Endodermal cell (in vitro differentiated cells): ENCODE measurements at regions not wholly inside any gene's neighbourhood (a gene's known extent, or its start where the extent isn't known, plus 50 kb on each side); places are given as distances from the start of the nearest gene placed in this dataset.

Experiments used
- DNase-seq: peaks from one replicate; pipeline ENCODE4 v3.0.0-alpha.2; 2017
- H3K27ac ChIP-seq: 2 replicates; pipeline ENCODE4 v1.5.1; 2013; ENCODE audit warnings: mild to moderate bottlenecking, low read depth, low read length, moderate library complexity
- H3K27me3 ChIP-seq: 2 replicates; pipeline ENCODE4 v1.6.1; 2013; ENCODE audit warnings: mild to moderate bottlenecking, low read length, moderate library complexity; ENCODE audit not compliant: insufficient read depth, control insufficient read depth, poor library complexity, severe bottlenecking
- H3K36me3 ChIP-seq: 2 replicates; pipeline ENCODE4 v1.7.0; 2013; ENCODE audit warnings: mild to moderate bottlenecking, low read length, moderate library complexity; ENCODE audit not compliant: control insufficient read depth, insufficient read depth
- H3K4me1 ChIP-seq: one replicate; pipeline ENCODE4 v1.7.0; 2013; ENCODE audit warnings: low read length; ENCODE audit not compliant: control insufficient read depth, insufficient read depth
- H3K4me3 ChIP-seq: 2 replicates; pipeline ENCODE4 v1.5.1; 2013; ENCODE audit warnings: mild to moderate bottlenecking, low read length, moderate library complexity
- H3K9ac ChIP-seq: 2 replicates; pipeline ENCODE4 v1.6.1; 2013; ENCODE audit warnings: mild to moderate bottlenecking, low read length, moderate library complexity; ENCODE audit not compliant: poor library complexity, severe bottlenecking; ENCODE audit errors: extremely low read depth
- H3K9me3 ChIP-seq: 2 replicates; pipeline ENCODE4 v1.6.1; 2013; ENCODE audit warnings: mild to moderate bottlenecking, low read length, moderate library complexity; ENCODE audit not compliant: control insufficient read depth
- H3K27ac Mint-ChIP-seq: 2 replicates; pipeline ENCODE4 v1.8.0; 2020; ENCODE audit warnings: mixed read lengths
- H3K27me3 Mint-ChIP-seq: 2 replicates; pipeline ENCODE4 v1.8.0; 2021; ENCODE audit warnings: mild to moderate bottlenecking, mixed read lengths; ENCODE audit not compliant: insufficient read depth
- H3K36me3 Mint-ChIP-seq: 2 replicates; pipeline ENCODE4 v1.8.0; 2020; ENCODE audit warnings: low read depth, mixed read lengths
- H3K4me1 Mint-ChIP-seq: 2 replicates; pipeline ENCODE4 v1.8.0; 2020; ENCODE audit warnings: mixed read lengths
- H3K4me3 Mint-ChIP-seq: 2 replicates; pipeline ENCODE4 v1.8.0; 2020; ENCODE audit warnings: mild to moderate bottlenecking, moderate library complexity, mixed read lengths
- H3K9me3 Mint-ChIP-seq: 2 replicates; pipeline ENCODE4 v1.8.0; 2020; ENCODE audit warnings: mild to moderate bottlenecking, mixed read lengths
- CTCF ChIP-seq: fragments of 200-600 bp; sonication (generic); conservative IDR thresholded peaks from 2 replicates; pipeline ENCODE4 v1.5.0; 2021; ENCODE audit warnings: antibody characterized with exemption, mild to moderate bottlenecking
- WGBS, 2 experiments: methylation state at CpG; one replicate each; pipeline versions ENCODE4 v1.1.5 to v1.1.7; 2013; ENCODE audit warnings: missing lambda C conversion rate in 2 of 2, mixed read lengths in 1 of 2; ENCODE audit not compliant: insufficient coverage in 1 of 2, insufficient read length in 1 of 2; 5-methylcytosine and 5-hydroxymethylcytosine counted together

GRCh38 chr12:64993461-64993860 lies 127.6 kb downstream of the WIF1 start:
- no peak overlapping the region for H3K27ac Mint-ChIP-seq
- Histone ChIP-seq H3K27ac (no peak overlapping the region), H3K9ac (no peak overlapping the region), H3K36me3 (no peaks in the 10 kb centered on the region), H3K4me1 (no peaks in the 10 kb centered on the region), H3K9me3 (peaks cover 39% of the 10 kb centered on the region), H3K4me3 (no peak overlapping the region), H3K27me3 (no peaks in the 10 kb centered on the region)
- no peak overlapping the region for H3K4me3 Mint-ChIP-seq
- WGBS, 2 experiments: 70 to 86% methylated on average over 1 of the region's 1 CpG
- peaks cover 22% of the 10 kb centered on the region for H3K4me1 Mint-ChIP-seq
- H3K36me3 Mint-ChIP-seq: no peaks in the 10 kb centered on the region
- peaks cover 27% of the 10 kb centered on the region for H3K9me3 Mint-ChIP-seq
- H3K27me3 Mint-ChIP-seq: peaks cover 27% of the 10 kb centered on the region
- TF ChIP-seq CTCF: no peak
- no peak for DNase-seq

- Mint-ChIP-seq H3K4me3 (no peak overlapping the region), H3K36me3 (no peaks in the 10 kb centered on the region), H3K9me3 (peaks cover 11% of the 10 kb centered on the region), H3K27me3 (peaks cover 37% of the 10 kb centered on the region), H3K4me1 (peaks cover 43% of the 10 kb centered on the region), H3K27ac (no peak overlapping the region)
- H3K36me3 ChIP-seq: no peaks in the 10 kb centered on the region
- DNase-seq: no peak
- TF ChIP-seq CTCF: no peak
- no peak overlapping the region for H3K9ac ChIP-seq
- WGBS, 2 experiments: 100% methylated on average over 1 of the region's 1 CpG
- H3K4me1 ChIP-seq: peaks cover 14% of the 10 kb centered on the region
- peaks cover 10% of the 10 kb centered on the region for H3K27me3 ChIP-seq
- no peak overlapping the region for H3K27ac ChIP-seq
- peaks cover 18% of the 10 kb centered on the region for H3K9me3 ChIP-seq
- no peak overlapping the region for H3K4me3 ChIP-seq
These were observed 125.3 kb downstream of the WIF1 start for GRCh38 chr12:64995816-64996215.

GRCh38 chr12:64997858-64998257 lies 123.2 kb downstream of the WIF1 start:
- Histone ChIP-seq H3K4me3 (no peak overlapping the region), H3K36me3 (no peaks in the 10 kb centered on the region), H3K4me1 (peaks cover 14% of the 10 kb centered on the region), H3K9me3 (peaks cover 14% of the 10 kb centered on the region), H3K27me3 (peaks cover 23% of the 10 kb centered on the region), H3K27ac (no peak overlapping the region), H3K9ac (no peak overlapping the region)
- Mint-ChIP-seq H3K27me3 (peaks cover 56% of the 10 kb centered on the region), H3K4me3 (no peak overlapping the region), H3K4me1 (peaks cover 47% of the 10 kb centered on the region), H3K36me3 (no peaks in the 10 kb centered on the region), H3K9me3 (peaks cover 11% of the 10 kb centered on the region), H3K27ac (no peak overlapping the region)
- no peak for TF ChIP-seq CTCF
- 78 to 80% methylated on average over 1 to 2 of the region's 2 CpGs for WGBS, 2 experiments
- DNase-seq: no peak
